WI38 (cell line): ENCODE measurements at regions not wholly inside any gene's neighbourhood (a gene's known extent, or its start where the extent isn't known, plus 50 kb on each side); places are given as distances from the start of the nearest gene placed in this dataset.

Source experiments
- H3K4me3 ChIP-seq: 2 replicates; pipeline ENCODE4 v1.5.1; 2011; ENCODE audit warnings: low read depth, mild to moderate bottlenecking, control low read depth, low read length
- CTCF ChIP-seq: IDR thresholded peaks from 2 replicates; pipeline ENCODE4 v1.5.1; 2012; ENCODE audit warnings: low read depth, mild to moderate bottlenecking, control low read depth, low read length

GRCh38 chr5:38104497-38105230, 153.7 kb upstream of the EGFLAM start:
- no peak for TF ChIP-seq CTCF
- H3K4me3 ChIP-seq: no peak overlapping the region

- no peak overlapping the region for H3K4me3 ChIP-seq
- TF ChIP-seq CTCF: no peak
These were observed 156.5 kb upstream of the EGFLAM start for GRCh38 chr5:38101897-38102296.

GRCh38 chr5:38099205-38100168, 158.9 kb upstream of the EGFLAM start:
- no peak overlapping the region for H3K4me3 ChIP-seq
- TF ChIP-seq CTCF: no peak

- no peak for TF ChIP-seq CTCF
- H3K4me3 ChIP-seq: no peak overlapping the region
These were observed 163.5 kb upstream of the EGFLAM start for GRCh38 chr5:38094889-38095288.

- no peak overlapping the region for H3K4me3 ChIP-seq
- TF ChIP-seq CTCF: no peak
These were observed 164.5 kb upstream of the EGFLAM start for GRCh38 chr5:38093855-38094254.

GRCh38 chr5:38086777-38087176, 171.6 kb upstream of the EGFLAM start:
- H3K4me3 ChIP-seq: no peak overlapping the region
- no peak for TF ChIP-seq CTCF
